ENCODE measurements at regions not wholly inside any gene's neighbourhood (a gene's known extent, or its start where the extent isn't known, plus 50 kb on each side); places are given as distances from the start of the nearest gene placed in this dataset.

- H3K9me3 ChIP-seq (ENCODE audit: insufficient read depth in 2 of 2, low read depth in 1 of 2, low read length in 1 of 2): no peaks in the 10 kb centered on the region
- H4K20me1 ChIP-seq (replicated peaks in 1 of 2; ENCODE audit: control insufficient read depth in 1 of 2, insufficient read depth in 2 of 2, low read length in 2 of 2): no peaks in the 10 kb centered on the region
- H2BK120ac ChIP-seq (replicated peaks; ENCODE audit: low read depth, low read length): no peak overlapping the region
- no peak overlapping the region for H4K91ac ChIP-seq (replicated peaks; ENCODE audit: insufficient read length, low read length)
- H3K23ac ChIP-seq (ENCODE audit: insufficient read length): no peak overlapping the region
- H3K4me1 ChIP-seq (replicated peaks in 1 of 4; ENCODE audit: control insufficient read depth in 3 of 4, insufficient read depth in 4 of 4, low read length in 3 of 4): no peaks in the 10 kb centered on the region
- no peak for FAIRE-seq
- H3K18ac ChIP-seq (ENCODE audit: extremely low read depth, low read length): no peak overlapping the region
- no peak for DNase-seq (ENCODE audit: low read depth in 1 of 2, low spot score in 2 of 2)
- no peak overlapping the region for H3K56ac ChIP-seq (replicated peaks; ENCODE audit: insufficient read length, low read depth, low read length)
- no peak overlapping the region for H3K14ac ChIP-seq (ENCODE audit: insufficient read length)
- no peaks in the 10 kb centered on the region for H3K23me2 ChIP-seq (ENCODE audit: low read depth, low read length)
- H3K27me3 ChIP-seq (replicated peaks in 1 of 4; ENCODE audit: control insufficient read depth in 3 of 4, extremely low read depth in 1 of 4, insufficient read depth in 3 of 4, low read length in 3 of 4): no peaks in the 10 kb centered on the region
- H4K8ac ChIP-seq (ENCODE audit: extremely low read depth, insufficient read depth, low read length): no peak overlapping the region; the same call in 1 of the 2 replicates
- no peaks in the 10 kb centered on the region for H3K36me3 ChIP-seq (ENCODE audit: control insufficient read depth in 2 of 4, insufficient read depth in 4 of 4, low read length in 3 of 4)
- no peaks in the 10 kb centered on the region for H3K79me1 ChIP-seq (ENCODE audit: low read depth, low read length)
- no peak for TF ChIP-seq SRF (IDR thresholded peaks at IDR 0.05; ENCODE audit: low read depth, low read length)
- TF ChIP-seq YY1 (IDR thresholded peaks at IDR 0.05; ENCODE audit: low read depth, low read length): no peak
- no peak for TF ChIP-seq MAX (IDR thresholded peaks at IDR 0.05)
- no peak for TF ChIP-seq SIRT6 (IDR thresholded peaks at IDR 0.05; ENCODE audit: low read length)
- TF ChIP-seq SUZ12 (IDR thresholded peaks at IDR 0.05; ENCODE audit: low read length): no peak
- no peak for TF ChIP-seq POLR2AphosphoS5 (IDR thresholded peaks at IDR 0.05; ENCODE audit: low read depth, low read length)
- H2BK12ac ChIP-seq (ENCODE audit: low read depth, low read length): no peak overlapping the region
- H3K4me3 ChIP-seq (ENCODE audit: extremely low read depth in 1 of 4, insufficient read depth in 2 of 4, low read depth in 3 of 4, low read length in 4 of 4): no peak overlapping the region
- H3K27ac ChIP-seq (ENCODE audit: low read depth, low read length): no peak overlapping the region
- WGBS, 2 experiments (ENCODE audit: extremely low coverage in 1 of 2, insufficient coverage in 1 of 2, insufficient read length in 1 of 2, insufficient replicate concordance in 2 of 2, low coverage in 1 of 2, low lambda C conversion rate in 2 of 2, missing lambda C conversion rate in 1 of 2): 87% methylated on average over 5 of the region's 5 CpGs; no CpG with 5 or more reads in 1 of the 2 experiments
- ChIA-PET CTCF (ENCODE audit: partially characterized antibody) (interaction anchor here (0.8 kb wide), 1 partner anchor 213 kb away, joined by 3 read pairs; no protein-coding TSS in a partner anchor), POLR2A (ENCODE audit: partially characterized antibody) (interaction anchor here (1.2 kb wide), 1 partner anchor 9 kb away, joined by 3 read pairs; no protein-coding TSS in a partner anchor)
- H3K79me2 ChIP-seq (ENCODE audit: control insufficient read depth in 1 of 2, insufficient read depth in 2 of 2, low read length in 2 of 2): no peaks in the 10 kb centered on the region
- H2AFZ ChIP-seq (ENCODE audit: low read length): no peak overlapping the region
- no peak overlapping the region for H4K5ac ChIP-seq (ENCODE audit: insufficient read length, low read depth, low read length)
- no peak overlapping the region for H3K9ac ChIP-seq (replicated peaks in 1 of 4; ENCODE audit: extremely low read depth in 1 of 4, low read depth in 3 of 4, low read length in 3 of 4)
- no peak overlapping the region for H3K4ac ChIP-seq (replicated peaks; ENCODE audit: insufficient read length, low read depth, low read length)
- H3K4me2 ChIP-seq (ENCODE audit: insufficient read depth in 1 of 2, low read depth in 2 of 2, low read length in 2 of 2): no peak overlapping the region
- no peak overlapping the region for H2BK20ac ChIP-seq (ENCODE audit: low read length)
- no peak overlapping the region for H2BK15ac ChIP-seq (ENCODE audit: low read length)
- H2AK5ac ChIP-seq (ENCODE audit: low read depth, low read length): no peak overlapping the region
- no peak overlapping the region for H2BK5ac ChIP-seq (ENCODE audit: low read depth, low read length)
Measured at GRCh38 chr5:173507171-173507570, 109.3 kb downstream of the BOD1 start.

All from H1 (cell line).